IPS-15b (cell line): ENCODE measurements at regions not wholly inside any gene's neighbourhood (a gene's known extent, or its start where the extent isn't known, plus 50 kb on each side); places are given as distances from the start of the nearest gene placed in this dataset.

Source experiments
- H3K27me3 ChIP-seq: one replicate; pipeline ENCODE4 v1.6.1; 2013; ENCODE audit warnings: low read length; ENCODE audit not compliant: control insufficient read depth, insufficient read depth
- H3K36me3 ChIP-seq: one replicate; pipeline ENCODE4 v1.6.1; 2013; ENCODE audit warnings: low read length; ENCODE audit not compliant: control insufficient read depth, insufficient read depth
- H3K4me1 ChIP-seq: one replicate; pipeline ENCODE4 v1.6.1; 2013; ENCODE audit warnings: mild to moderate bottlenecking, low read length; ENCODE audit not compliant: control insufficient read depth, insufficient read depth
- H3K4me3 ChIP-seq: one replicate; pipeline ENCODE4 v1.5.1; 2013; ENCODE audit warnings: low read depth, low read length
- H3K9ac ChIP-seq: one replicate; pipeline ENCODE4 v1.6.1; 2013; ENCODE audit warnings: low read depth, mild to moderate bottlenecking, low read length
- H3K9me3 ChIP-seq: one replicate; pipeline ENCODE4 v1.6.1; 2013; ENCODE audit warnings: mild to moderate bottlenecking, low read length; ENCODE audit not compliant: control insufficient read depth, insufficient read depth

- Histone ChIP-seq H3K9me3 (no peaks in the 10 kb centered on the region), H3K4me3 (no peak overlapping the region), H3K27me3 (peaks cover 7% of the 10 kb centered on the region), H3K36me3 (no peaks in the 10 kb centered on the region), H3K9ac (no peak overlapping the region), H3K4me1 (peaks cover 5% of the 10 kb centered on the region)
These were observed 254.4 kb downstream of the C16orf95 start for GRCh38 chr16:87062569-87063442.

GRCh38 chr16:87063543-87063942 is 253.6 kb downstream of the C16orf95 start:
- Histone ChIP-seq H3K36me3 (no peaks in the 10 kb centered on the region), H3K4me3 (no peak overlapping the region), H3K27me3 (peaks cover 7% of the 10 kb centered on the region), H3K4me1 (peaks cover 5% of the 10 kb centered on the region), H3K9me3 (no peaks in the 10 kb centered on the region), H3K9ac (no peak overlapping the region)

GRCh38 chr16:87064731-87065445 is 252.3 kb downstream of the C16orf95 start:
- H3K9me3 ChIP-seq: no peaks in the 10 kb centered on the region
- H3K27me3 ChIP-seq: peaks cover 7% of the 10 kb centered on the region
- no peak overlapping the region for H3K4me3 ChIP-seq
- H3K36me3 ChIP-seq: no peaks in the 10 kb centered on the region
- H3K4me1 ChIP-seq: peaks cover 5% of the 10 kb centered on the region
- no peak overlapping the region for H3K9ac ChIP-seq

GRCh38 chr16:87065446-87066132 is 251.6 kb downstream of the C16orf95 start:
- Histone ChIP-seq H3K27me3 (peaks cover 7% of the 10 kb centered on the region), H3K9ac (no peak overlapping the region), H3K4me3 (no peak overlapping the region), H3K9me3 (no peaks in the 10 kb centered on the region), H3K36me3 (no peaks in the 10 kb centered on the region), H3K4me1 (peaks cover 5% of the 10 kb centered on the region)

- Histone ChIP-seq H3K9ac (no peak overlapping the region), H3K9me3 (no peaks in the 10 kb centered on the region), H3K4me1 (peaks cover 5% of the 10 kb centered on the region), H3K36me3 (no peaks in the 10 kb centered on the region), H3K4me3 (no peak overlapping the region), H3K27me3 (peaks cover 7% of the 10 kb centered on the region)
These were observed 250.8 kb downstream of the C16orf95 start for GRCh38 chr16:87066133-87067002.

GRCh38 chr16:87067003-87067556 is 250.1 kb downstream of the C16orf95 start:
- peaks cover 5% of the 10 kb centered on the region for H3K4me1 ChIP-seq
- peaks cover 3% of the 10 kb centered on the region for H3K27me3 ChIP-seq
- H3K36me3 ChIP-seq: no peaks in the 10 kb centered on the region
- no peak overlapping the region for H3K4me3 ChIP-seq
- no peaks in the 10 kb centered on the region for H3K9me3 ChIP-seq
- no peak overlapping the region for H3K9ac ChIP-seq

GRCh38 chr16:87067836-87068761 is 249.1 kb downstream of the C16orf95 start:
- Histone ChIP-seq H3K4me1 (peaks cover 5% of the 10 kb centered on the region), H3K27me3 (no peaks in the 10 kb centered on the region), H3K9ac (no peak overlapping the region), H3K36me3 (no peaks in the 10 kb centered on the region), H3K4me3 (no peak overlapping the region), H3K9me3 (no peaks in the 10 kb centered on the region)

GRCh38 chr16:87068762-87069150 is 248.4 kb downstream of the C16orf95 start:
- Histone ChIP-seq H3K4me1 (peaks cover 5% of the 10 kb centered on the region), H3K36me3 (no peaks in the 10 kb centered on the region), H3K27me3 (no peaks in the 10 kb centered on the region)

GRCh38 chr16:87070657-87071056 is 246.5 kb downstream of the C16orf95 start:
- Histone ChIP-seq H3K9ac (no peak overlapping the region), H3K4me3 (no peak overlapping the region), H3K9me3 (no peaks in the 10 kb centered on the region), H3K27me3 (no peaks in the 10 kb centered on the region), H3K4me1 (no peaks in the 10 kb centered on the region), H3K36me3 (no peaks in the 10 kb centered on the region)

More at GRCh38 chr16:87068762-87069150, 248.4 kb downstream of the C16orf95 start:
- H3K4me3 ChIP-seq: no peak overlapping the region
- no peak overlapping the region for H3K9ac ChIP-seq
- H3K9me3 ChIP-seq: no peaks in the 10 kb centered on the region

- no peaks in the 10 kb centered on the region for H3K36me3 ChIP-seq
- no peak overlapping the region for H3K9ac ChIP-seq
- H3K4me1 ChIP-seq: no peaks in the 10 kb centered on the region
- H3K9me3 ChIP-seq: no peaks in the 10 kb centered on the region
- no peak overlapping the region for H3K4me3 ChIP-seq
- no peaks in the 10 kb centered on the region for H3K27me3 ChIP-seq
These were observed 245.1 kb downstream of the C16orf95 start for GRCh38 chr16:87072101-87072500.
